ENCODE measurements at regions not wholly inside any gene's neighbourhood (a gene's known extent, or its start where the extent isn't known, plus 50 kb on each side); places are given as distances from the start of the nearest gene placed in this dataset.
A peak's percentile ranks its signal among the peaks of the same experiment; 100 is the strongest.

- TF ChIP-seq EZH2phosphoT487 (IDR thresholded peaks at IDR 0.05; ENCODE audit: borderline replicate concordance, low read depth, low read length) = no peak
- TF ChIP-seq, protein P1, sequence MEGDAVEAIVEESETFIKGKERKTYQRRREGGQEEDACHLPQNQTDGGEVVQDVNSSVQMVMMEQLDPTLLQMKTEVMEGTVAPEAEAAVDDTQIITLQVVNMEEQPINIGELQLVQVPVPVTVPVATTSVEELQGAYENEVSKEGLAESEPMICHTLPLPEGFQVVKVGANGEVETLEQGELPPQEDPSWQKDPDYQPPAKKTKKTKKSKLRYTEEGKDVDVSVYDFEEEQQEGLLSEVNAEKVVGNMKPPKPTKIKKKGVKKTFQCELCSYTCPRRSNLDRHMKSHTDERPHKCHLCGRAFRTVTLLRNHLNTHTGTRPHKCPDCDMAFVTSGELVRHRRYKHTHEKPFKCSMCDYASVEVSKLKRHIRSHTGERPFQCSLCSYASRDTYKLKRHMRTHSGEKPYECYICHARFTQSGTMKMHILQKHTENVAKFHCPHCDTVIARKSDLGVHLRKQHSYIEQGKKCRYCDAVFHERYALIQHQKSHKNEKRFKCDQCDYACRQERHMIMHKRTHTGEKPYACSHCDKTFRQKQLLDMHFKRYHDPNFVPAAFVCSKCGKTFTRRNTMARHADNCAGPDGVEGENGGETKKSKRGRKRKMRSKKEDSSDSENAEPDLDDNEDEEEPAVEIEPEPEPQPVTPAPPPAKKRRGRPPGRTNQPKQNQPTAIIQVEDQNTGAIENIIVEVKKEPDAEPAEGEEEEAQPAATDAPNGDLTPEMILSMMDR (conservative IDR thresholded peaks at IDR 0.05; ENCODE audit: low read length) = peak; percentile 83
Observed at GRCh38 chr4:112031712-112032328, 113.4 kb upstream of the FAM241A start.

All from OCI-LY7 (cell line).